ENCODE measurements at regions not wholly inside any gene's neighbourhood (a gene's known extent, or its start where the extent isn't known, plus 50 kb on each side); places are given as distances from the start of the nearest gene placed in this dataset.

DNA sequence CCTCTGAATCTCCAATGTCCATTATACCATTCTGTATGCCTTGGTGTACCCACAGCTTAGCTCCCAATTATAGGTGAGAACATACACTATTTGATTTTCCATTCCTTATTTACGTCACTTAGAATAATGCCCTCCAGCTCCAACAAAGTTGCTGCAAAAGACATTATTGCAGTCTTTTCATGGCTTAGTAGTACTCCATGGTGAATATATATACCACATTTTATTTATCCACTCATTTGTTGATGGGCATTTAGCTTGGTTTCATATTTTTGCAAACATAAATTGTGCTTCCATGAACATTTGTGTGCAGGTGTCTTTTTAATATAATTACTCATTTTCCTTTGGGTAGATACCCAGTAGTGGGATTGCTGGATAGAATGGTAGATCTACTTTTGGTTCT, 374.1 kb upstream of the HTR1E start:
- H3K9me3 ChIP-seq = no peaks in the 10 kb centered on the region
- Mint-ChIP-seq H3K9me3 (peaks cover 12 to 18% (median 13%) of the 10 kb centered on the region in 3 donors), H3K27me3 (no peaks in the 10 kb centered on the region), H3K27ac (no peak overlapping the region), H3K4me1 (no peaks in the 10 kb centered on the region), H3K36me3 (no peaks in the 10 kb centered on the region), H3K4me3 (no peak overlapping the region)
- ATAC-seq (replicated peaks in 1 of 4) = no peak
- no peaks in the 10 kb centered on the region for H3K4me1 ChIP-seq (ENCODE audit: control insufficient read depth in 1 of 2, extremely low read depth in 1 of 2, insufficient read depth in 2 of 2, low read length in 2 of 2)
- ChIA-PET POLR2A (no interaction called here), CTCF (no interaction called here)
- DNase-seq = no peak
- H3K27ac ChIP-seq (ENCODE audit: low read length) = no peak overlapping the region
- H3K4me3 ChIP-seq (ENCODE audit: control insufficient read depth in 1 of 2, extremely low read depth in 1 of 2, low read length in 1 of 2) = no peak overlapping the region
- no peaks in the 10 kb centered on the region for H3K36me3 ChIP-seq (ENCODE audit: control insufficient read depth in 2 of 2, extremely low read depth in 1 of 2, insufficient read depth in 1 of 2, low read length in 1 of 2)
- H3K27me3 ChIP-seq (replicated peaks in 1 of 2; ENCODE audit: control insufficient read depth in 2 of 2, extremely low read depth in 1 of 2, insufficient read depth in 2 of 2, low read length in 1 of 2) = no peaks in the 10 kb centered on the region
- WGBS (ENCODE audit: insufficient coverage) = no CpG with 5 or more reads among the region's 1 CpG

DNA sequence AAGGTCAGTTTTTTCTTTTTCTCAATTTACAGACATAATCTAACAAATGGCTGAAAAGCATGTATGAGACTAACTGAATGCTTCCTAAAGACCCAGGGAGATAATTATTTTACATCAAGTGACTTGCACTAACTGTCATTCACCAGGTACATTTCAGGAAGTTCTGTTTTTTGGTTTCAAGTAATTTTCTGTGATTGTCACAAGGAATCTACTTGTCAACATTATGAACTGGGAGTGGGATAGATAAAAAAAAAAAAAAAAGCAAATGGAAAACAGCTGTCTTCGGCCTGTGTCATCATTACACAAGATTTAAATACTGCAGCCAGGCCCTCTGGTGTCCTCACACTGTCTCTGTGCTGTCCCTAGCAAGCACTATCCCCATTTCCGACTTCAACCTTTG, 379.0 kb upstream of the HTR1E start:
- Mint-ChIP-seq H3K36me3 (no peaks in the 10 kb centered on the region), H3K27ac (no peak overlapping the region), H3K9me3 (peaks cover 2 to 7% (median 5%) of the 10 kb centered on the region in 3 donors), H3K27me3 (no peaks in the 10 kb centered on the region), H3K4me1 (no peaks in the 10 kb centered on the region), H3K4me3 (no peak overlapping the region)
- Histone ChIP-seq H3K36me3 (ENCODE audit: control insufficient read depth in 2 of 2, extremely low read depth in 1 of 2, insufficient read depth in 1 of 2, low read length in 1 of 2) (no peaks in the 10 kb centered on the region), H3K4me3 (ENCODE audit: control insufficient read depth in 1 of 2, extremely low read depth in 1 of 2, low read length in 1 of 2) (no peak overlapping the region), H3K27ac (ENCODE audit: low read length) (no peak overlapping the region), H3K27me3 (replicated peaks in 1 of 2; ENCODE audit: control insufficient read depth in 2 of 2, extremely low read depth in 1 of 2, insufficient read depth in 2 of 2, low read length in 1 of 2) (no peaks in the 10 kb centered on the region), H3K4me1 (ENCODE audit: control insufficient read depth in 1 of 2, extremely low read depth in 1 of 2, insufficient read depth in 2 of 2, low read length in 2 of 2) (no peaks in the 10 kb centered on the region), H3K9me3 (no peaks in the 10 kb centered on the region)
- WGBS (ENCODE audit: insufficient coverage) = 50% methylated on average over 2 of the region's 2 CpGs
- CTCF ChIA-PET = no interaction called here
- no peak for ATAC-seq (replicated peaks in 1 of 4)
- POLR2A ChIA-PET = no interaction called here
- no peak for DNase-seq

DNA sequence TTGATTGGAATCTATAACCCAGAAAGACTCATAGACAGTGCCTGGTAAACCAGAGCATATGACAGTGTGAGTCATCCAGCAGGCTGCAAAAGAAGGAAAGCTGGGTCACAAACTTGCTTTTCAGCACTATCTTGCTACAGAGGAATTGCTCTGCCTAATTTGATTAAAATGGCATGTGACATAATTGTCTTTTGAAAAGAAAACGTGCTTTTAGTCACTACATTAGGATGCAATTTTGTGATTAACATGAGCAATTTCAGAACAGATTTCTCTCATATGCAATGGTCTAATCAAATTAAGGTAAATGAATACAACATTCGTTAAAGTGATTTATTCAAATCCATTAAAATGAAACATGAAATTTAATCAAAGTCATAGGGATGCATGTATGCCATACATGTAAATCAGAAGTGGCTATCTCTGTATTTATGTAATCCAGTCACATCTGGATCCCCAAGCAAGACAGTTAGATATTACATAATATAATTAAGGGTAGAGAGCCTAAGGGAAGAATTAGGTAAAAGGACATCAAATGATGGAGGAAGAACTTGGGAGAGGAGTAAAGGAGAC, 400.0 kb upstream of the HTR1E start:
- no peaks in the 10 kb centered on the region for H3K27me3 ChIP-seq (replicated peaks in 1 of 2; ENCODE audit: control insufficient read depth in 2 of 2, extremely low read depth in 1 of 2, insufficient read depth in 2 of 2, low read length in 1 of 2)
- WGBS (ENCODE audit: insufficient coverage) = no CpG with 5 or more reads among the region's 2 CpGs
- Mint-ChIP-seq H3K4me1 (no peaks in the 10 kb centered on the region), H3K9me3 (peaks cover 4 to 17% (median 8%) of the 10 kb centered on the region in 3 donors), H3K36me3 (no peaks in the 10 kb centered on the region), H3K27ac (no peak overlapping the region), H3K4me3 (no peak overlapping the region), H3K27me3 (no peaks in the 10 kb centered on the region)
- no peaks in the 10 kb centered on the region for H3K4me1 ChIP-seq (ENCODE audit: control insufficient read depth in 1 of 2, extremely low read depth in 1 of 2, insufficient read depth in 2 of 2, low read length in 2 of 2)
- no peak overlapping the region for H3K4me3 ChIP-seq (ENCODE audit: control insufficient read depth in 1 of 2, extremely low read depth in 1 of 2, low read length in 1 of 2)
- DNase-seq = no peak
- POLR2A ChIA-PET = no interaction called here
- no peaks in the 10 kb centered on the region for H3K9me3 ChIP-seq
- ATAC-seq (replicated peaks in 1 of 4) = no peak
- H3K27ac ChIP-seq (ENCODE audit: low read length) = no peak overlapping the region
- CTCF ChIA-PET = no interaction called here
- H3K36me3 ChIP-seq (ENCODE audit: control insufficient read depth in 2 of 2, extremely low read depth in 1 of 2, insufficient read depth in 1 of 2, low read length in 1 of 2) = no peaks in the 10 kb centered on the region

DNA sequence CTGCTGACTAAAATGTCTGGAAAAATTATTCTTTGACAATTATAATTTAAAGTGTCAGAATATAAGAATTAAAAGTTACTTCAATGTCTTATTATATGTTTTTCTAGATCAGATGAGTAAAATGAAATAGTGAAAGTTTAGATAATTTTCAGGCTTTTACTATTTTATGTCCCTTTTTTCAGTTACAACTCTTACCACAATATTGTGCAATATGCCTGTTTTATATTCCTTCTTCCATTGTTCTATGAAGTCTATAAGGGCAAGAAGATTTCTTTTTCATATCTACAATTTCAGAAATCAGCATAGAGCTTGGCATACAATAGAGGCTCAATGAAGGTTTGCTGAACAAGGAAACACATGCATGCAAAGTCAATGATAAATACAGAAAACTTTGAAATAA, 401.2 kb upstream of the HTR1E start:
- CTCF ChIA-PET = no interaction called here
- Mint-ChIP-seq H3K27me3 (no peaks in the 10 kb centered on the region), H3K4me3 (no peak overlapping the region), H3K4me1 (no peaks in the 10 kb centered on the region), H3K9me3 (peaks cover 0 to 19% (median 5%) of the 10 kb centered on the region in 3 donors), H3K36me3 (no peaks in the 10 kb centered on the region), H3K27ac (no peak overlapping the region)
- H3K4me3 ChIP-seq (ENCODE audit: control insufficient read depth in 1 of 2, extremely low read depth in 1 of 2, low read length in 1 of 2) = no peak overlapping the region
- POLR2A ChIA-PET = no interaction called here
- H3K27me3 ChIP-seq (replicated peaks in 1 of 2; ENCODE audit: control insufficient read depth in 2 of 2, extremely low read depth in 1 of 2, insufficient read depth in 2 of 2, low read length in 1 of 2) = no peaks in the 10 kb centered on the region
- ATAC-seq (replicated peaks in 1 of 4) (no peak), DNase-seq (no peak)
- no peaks in the 10 kb centered on the region for H3K9me3 ChIP-seq
- H3K27ac ChIP-seq (ENCODE audit: low read length) = no peak overlapping the region
- no peaks in the 10 kb centered on the region for H3K36me3 ChIP-seq (ENCODE audit: control insufficient read depth in 2 of 2, extremely low read depth in 1 of 2, insufficient read depth in 1 of 2, low read length in 1 of 2)
- H3K4me1 ChIP-seq (ENCODE audit: control insufficient read depth in 1 of 2, extremely low read depth in 1 of 2, insufficient read depth in 2 of 2, low read length in 2 of 2) = no peaks in the 10 kb centered on the region

DNA sequence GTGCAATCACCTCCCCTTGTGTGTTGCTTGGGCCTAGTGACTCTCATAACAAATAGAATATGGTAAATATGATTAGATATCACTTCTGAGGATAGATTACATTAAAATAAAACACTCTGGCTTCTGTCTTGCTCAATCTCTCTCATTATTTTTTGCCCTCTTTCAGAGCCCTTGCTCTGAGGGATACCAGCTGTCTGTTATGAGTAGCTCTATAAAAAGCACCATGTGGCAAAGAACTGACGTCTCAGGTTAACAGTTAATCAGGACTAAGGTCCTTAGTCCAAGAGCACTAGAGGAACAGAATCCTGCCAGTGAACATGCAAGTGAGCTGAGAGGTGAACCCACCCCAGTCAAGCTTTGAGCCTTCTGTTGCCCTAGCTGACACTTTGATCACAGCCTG, 402.2 kb upstream of the HTR1E start:
- no peaks in the 10 kb centered on the region for H3K27me3 Mint-ChIP-seq
- no peaks in the 10 kb centered on the region for H3K4me1 Mint-ChIP-seq
- WGBS (ENCODE audit: insufficient coverage) = 86% methylated on average over 1 of the region's 1 CpG
- H3K27ac Mint-ChIP-seq = no peak overlapping the region
- no peak overlapping the region for H3K4me3 Mint-ChIP-seq
- Histone ChIP-seq H3K4me3 (ENCODE audit: control insufficient read depth in 1 of 2, extremely low read depth in 1 of 2, low read length in 1 of 2) (no peak overlapping the region), H3K27me3 (replicated peaks in 1 of 2; ENCODE audit: control insufficient read depth in 2 of 2, extremely low read depth in 1 of 2, insufficient read depth in 2 of 2, low read length in 1 of 2) (no peaks in the 10 kb centered on the region), H3K4me1 (ENCODE audit: control insufficient read depth in 1 of 2, extremely low read depth in 1 of 2, insufficient read depth in 2 of 2, low read length in 2 of 2) (no peaks in the 10 kb centered on the region), H3K36me3 (ENCODE audit: control insufficient read depth in 2 of 2, extremely low read depth in 1 of 2, insufficient read depth in 1 of 2, low read length in 1 of 2) (no peaks in the 10 kb centered on the region), H3K9me3 (no peaks in the 10 kb centered on the region), H3K27ac (ENCODE audit: low read length) (no peak overlapping the region)
- CTCF ChIA-PET = no interaction called here
- H3K9me3 Mint-ChIP-seq = peaks cover 0 to 15% (median 5%) of the 10 kb centered on the region in 3 donors
- no peaks in the 10 kb centered on the region for H3K36me3 Mint-ChIP-seq
- POLR2A ChIA-PET = no interaction called here
- ATAC-seq (replicated peaks in 1 of 4) (no peak), DNase-seq (no peak)

GRCh38 chr6:86529635-86530034, 407.7 kb upstream of the HTR1E start:
- Histone ChIP-seq H3K4me3 (ENCODE audit: control insufficient read depth in 1 of 2, extremely low read depth in 1 of 2, low read length in 1 of 2) (no peak overlapping the region), H3K9me3 (no peaks in the 10 kb centered on the region), H3K27ac (ENCODE audit: low read length) (no peak overlapping the region), H3K27me3 (replicated peaks in 1 of 2; ENCODE audit: control insufficient read depth in 2 of 2, extremely low read depth in 1 of 2, insufficient read depth in 2 of 2, low read length in 1 of 2) (no peaks in the 10 kb centered on the region), H3K36me3 (ENCODE audit: control insufficient read depth in 2 of 2, extremely low read depth in 1 of 2, insufficient read depth in 1 of 2, low read length in 1 of 2) (no peaks in the 10 kb centered on the region), H3K4me1 (ENCODE audit: control insufficient read depth in 1 of 2, extremely low read depth in 1 of 2, insufficient read depth in 2 of 2, low read length in 2 of 2) (no peaks in the 10 kb centered on the region)
- ChIA-PET POLR2A (no interaction called here), CTCF (no interaction called here)
- no peaks in the 10 kb centered on the region for H3K36me3 Mint-ChIP-seq
- H3K4me1 Mint-ChIP-seq = no peaks in the 10 kb centered on the region
- no peaks in the 10 kb centered on the region for H3K27me3 Mint-ChIP-seq
- no peak overlapping the region for H3K4me3 Mint-ChIP-seq
- 70% methylated on average over 1 of the region's 1 CpG for WGBS (ENCODE audit: insufficient coverage)
- DNase-seq (no peak), ATAC-seq (replicated peaks in 1 of 4) (no peak)
- peaks cover 8 to 19% (median 17%) of the 10 kb centered on the region in 3 donors for H3K9me3 Mint-ChIP-seq
- H3K27ac Mint-ChIP-seq = no peak overlapping the region

GRCh38 chr6:86526238-86526637, 411.1 kb upstream of the HTR1E start:
- Histone ChIP-seq H3K4me1 (ENCODE audit: control insufficient read depth in 1 of 2, extremely low read depth in 1 of 2, insufficient read depth in 2 of 2, low read length in 2 of 2) (no peaks in the 10 kb centered on the region), H3K4me3 (ENCODE audit: control insufficient read depth in 1 of 2, extremely low read depth in 1 of 2, low read length in 1 of 2) (no peak overlapping the region), H3K9me3 (no peaks in the 10 kb centered on the region), H3K27ac (ENCODE audit: low read length) (no peak overlapping the region), H3K36me3 (ENCODE audit: control insufficient read depth in 2 of 2, extremely low read depth in 1 of 2, insufficient read depth in 1 of 2, low read length in 1 of 2) (no peaks in the 10 kb centered on the region), H3K27me3 (replicated peaks in 1 of 2; ENCODE audit: control insufficient read depth in 2 of 2, extremely low read depth in 1 of 2, insufficient read depth in 2 of 2, low read length in 1 of 2) (no peaks in the 10 kb centered on the region)
- CTCF ChIA-PET = no interaction called here
- POLR2A ChIA-PET = no interaction called here
- H3K4me3 Mint-ChIP-seq = no peak overlapping the region
- no peaks in the 10 kb centered on the region for H3K36me3 Mint-ChIP-seq
- H3K27me3 Mint-ChIP-seq = no peaks in the 10 kb centered on the region
- ATAC-seq (replicated peaks in 1 of 4) (no peak), DNase-seq (no peak)
- H3K4me1 Mint-ChIP-seq = no peaks in the 10 kb centered on the region
- no CpG with 5 or more reads among the region's 1 CpG for WGBS (ENCODE audit: insufficient coverage)
- peaks cover 11 to 26% (median 23%) of the 10 kb centered on the region in 3 donors for H3K9me3 Mint-ChIP-seq
- H3K27ac Mint-ChIP-seq = no peak overlapping the region
